NB4 (cell line): ENCODE measurements at regions not wholly inside any gene's neighbourhood (a gene's known extent, or its start where the extent isn't known, plus 50 kb on each side); places are given as distances from the start of the nearest gene placed in this dataset.

Experiments
- DNase-seq: peaks from one replicate; pipeline ENCODE4 v3.0.0; 2010; ENCODE audit warnings: low read depth
- H3K4me3 ChIP-seq: one replicate; pipeline ENCODE4 v1.5.1; 2011; ENCODE audit warnings: mild to moderate bottlenecking, low read depth, low read length, moderate library complexity
- MYC ChIP-seq: IDR thresholded peaks from 2 replicates; pipeline ENCODE4 v1.6.1; 2011; ENCODE audit warnings: low read depth, low read length
- POLR2A ChIP-seq: IDR thresholded peaks from 2 replicates; pipeline ENCODE4 v1.6.1; 2011; ENCODE audit warnings: mild to moderate bottlenecking; ENCODE audit not compliant: insufficient read length; ENCODE audit errors: extremely low read depth
- TF ChIP-seq, protein P1 (sequence below): IDR thresholded peaks from one replicate; pipeline ENCODE4 v1.5.1; 2012; ENCODE audit warnings: low read depth, low read length
- TF ChIP-seq, protein P2 (sequence below): IDR thresholded peaks from 2 replicates; pipeline ENCODE4 v1.6.1; 2011; ENCODE audit warnings: low read depth, low read length

DNA sequence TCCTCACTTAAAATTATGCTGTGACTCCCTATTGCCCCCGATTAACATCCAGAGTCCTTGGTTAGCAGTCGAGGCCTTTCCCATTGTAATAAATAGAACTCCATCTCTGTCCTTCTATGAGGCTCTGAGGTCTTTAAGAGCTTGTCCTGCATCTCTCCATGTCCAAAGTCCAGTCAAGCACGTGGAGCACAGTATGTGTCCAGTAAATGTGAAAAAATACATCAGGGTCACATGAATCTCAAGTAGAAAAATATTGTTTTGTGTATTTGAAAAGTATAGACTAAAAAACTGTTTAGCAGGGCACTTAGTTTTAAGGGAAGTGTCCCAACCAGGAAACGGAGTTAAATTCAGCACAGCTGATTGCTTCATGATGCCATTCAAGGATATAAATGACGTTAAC lies 298.8 kb upstream of the TENM4 start:
- no peak overlapping the region for H3K4me3 ChIP-seq
- TF ChIP-seq MYC (no peak), POLR2A (no peak)
- TF ChIP-seq, protein P1, sequence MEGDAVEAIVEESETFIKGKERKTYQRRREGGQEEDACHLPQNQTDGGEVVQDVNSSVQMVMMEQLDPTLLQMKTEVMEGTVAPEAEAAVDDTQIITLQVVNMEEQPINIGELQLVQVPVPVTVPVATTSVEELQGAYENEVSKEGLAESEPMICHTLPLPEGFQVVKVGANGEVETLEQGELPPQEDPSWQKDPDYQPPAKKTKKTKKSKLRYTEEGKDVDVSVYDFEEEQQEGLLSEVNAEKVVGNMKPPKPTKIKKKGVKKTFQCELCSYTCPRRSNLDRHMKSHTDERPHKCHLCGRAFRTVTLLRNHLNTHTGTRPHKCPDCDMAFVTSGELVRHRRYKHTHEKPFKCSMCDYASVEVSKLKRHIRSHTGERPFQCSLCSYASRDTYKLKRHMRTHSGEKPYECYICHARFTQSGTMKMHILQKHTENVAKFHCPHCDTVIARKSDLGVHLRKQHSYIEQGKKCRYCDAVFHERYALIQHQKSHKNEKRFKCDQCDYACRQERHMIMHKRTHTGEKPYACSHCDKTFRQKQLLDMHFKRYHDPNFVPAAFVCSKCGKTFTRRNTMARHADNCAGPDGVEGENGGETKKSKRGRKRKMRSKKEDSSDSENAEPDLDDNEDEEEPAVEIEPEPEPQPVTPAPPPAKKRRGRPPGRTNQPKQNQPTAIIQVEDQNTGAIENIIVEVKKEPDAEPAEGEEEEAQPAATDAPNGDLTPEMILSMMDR: no peak
- TF ChIP-seq, protein P2, sequence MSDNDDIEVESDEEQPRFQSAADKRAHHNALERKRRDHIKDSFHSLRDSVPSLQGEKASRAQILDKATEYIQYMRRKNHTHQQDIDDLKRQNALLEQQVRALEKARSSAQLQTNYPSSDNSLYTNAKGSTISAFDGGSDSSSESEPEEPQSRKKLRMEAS: no peak
- no peak for DNase-seq

DNA sequence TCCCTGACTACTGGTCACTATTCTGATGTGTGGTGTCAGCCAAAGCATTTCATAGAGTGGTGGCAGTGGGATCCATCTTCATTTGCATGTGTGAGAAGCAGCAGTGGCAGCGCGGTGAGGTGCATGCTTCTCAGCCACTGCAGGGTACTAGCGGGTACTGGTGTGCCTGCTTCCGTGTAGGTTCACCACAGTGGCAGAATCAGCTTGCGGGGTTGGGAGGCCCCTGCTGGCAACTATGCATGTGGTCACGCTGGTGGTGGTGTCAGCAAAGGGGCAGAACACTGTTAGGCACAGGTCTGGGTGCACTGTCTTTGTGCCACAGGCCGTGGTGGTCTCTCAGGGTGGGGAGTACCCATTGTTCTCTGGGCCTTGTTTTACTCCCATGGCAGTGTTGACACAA lies 286.4 kb upstream of the TENM4 start:
- no peak overlapping the region for H3K4me3 ChIP-seq
- DNase-seq: no peak
- TF ChIP-seq POLR2A (no peak), MYC (no peak)

DNA sequence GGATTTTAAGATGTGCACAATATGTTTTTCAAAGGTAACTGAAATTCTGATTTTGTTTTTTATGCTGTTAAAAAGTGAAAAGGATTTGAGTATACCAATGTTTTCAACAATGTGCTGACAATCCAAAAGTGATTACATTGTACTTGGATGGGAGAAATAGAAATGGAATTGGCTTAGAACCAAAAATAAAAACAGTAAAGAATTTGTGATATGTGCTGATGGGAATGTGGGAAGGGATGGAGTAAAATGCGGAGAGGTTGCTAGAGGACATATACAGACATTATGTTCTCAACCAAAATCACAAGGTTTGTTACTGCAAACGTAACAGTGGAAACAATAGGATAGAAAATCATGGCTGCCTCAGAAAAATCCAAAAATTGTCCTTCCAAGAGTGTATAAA lies 279.3 kb upstream of the TENM4 start:
- TF ChIP-seq, protein P2: no peak
- TF ChIP-seq POLR2A (no peak), MYC (no peak)
- TF ChIP-seq, protein P1: no peak
- DNase-seq: no peak
- H3K4me3 ChIP-seq: no peak overlapping the region

DNA sequence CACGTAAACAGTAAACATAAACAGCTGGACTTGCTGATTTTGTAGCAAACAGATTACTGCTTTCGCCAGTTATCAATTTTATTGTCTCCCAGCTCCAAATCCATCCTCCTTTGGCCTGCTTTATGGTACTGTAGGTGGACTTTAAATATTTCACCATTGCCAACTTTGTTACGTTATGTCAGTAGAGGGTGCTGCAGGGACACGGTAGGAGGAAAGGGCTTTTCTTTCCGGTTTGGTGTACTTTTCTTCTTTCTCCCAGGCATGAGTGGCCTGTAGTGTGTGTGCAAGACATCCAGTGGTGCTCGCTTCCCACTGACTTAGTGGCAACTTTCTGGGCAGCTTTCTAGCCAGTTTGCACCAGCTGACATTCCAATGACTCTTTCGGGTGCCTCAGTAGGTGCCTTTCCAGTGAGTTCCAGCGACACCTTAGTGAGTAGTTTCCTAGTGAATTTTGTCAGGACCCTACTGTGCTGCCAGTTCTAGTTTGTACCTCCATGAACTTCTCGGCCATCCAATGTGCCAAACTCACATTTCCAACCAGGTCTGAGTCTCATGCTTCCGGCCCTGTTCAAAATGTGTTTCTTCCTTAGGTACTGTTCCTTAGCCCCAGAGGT lies 267.6 kb upstream of the TENM4 start:
- peak; percentile 62 for DNase-seq
- H3K4me3 ChIP-seq: no peak overlapping the region
- TF ChIP-seq, protein P1: peak; percentile 62
- TF ChIP-seq, protein P2: no peak
- TF ChIP-seq MYC (no peak), POLR2A (no peak)

DNA sequence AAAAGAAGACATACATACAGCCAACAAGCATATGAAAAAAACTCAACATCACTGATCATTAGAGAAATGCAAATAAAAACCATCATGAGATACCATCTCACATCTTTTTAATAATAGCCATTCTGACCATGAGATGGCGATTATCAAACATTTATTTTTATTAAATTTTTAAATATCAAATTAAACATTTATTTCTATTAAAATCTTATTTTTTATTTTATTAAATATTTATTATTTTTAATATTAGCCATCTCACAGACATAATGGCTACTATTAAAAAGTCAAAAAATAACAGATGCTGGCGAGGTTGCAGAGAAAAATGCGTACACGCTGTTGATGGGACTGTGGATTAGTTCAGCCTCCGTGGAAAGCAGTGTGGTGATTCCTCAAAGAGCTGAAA lies 264.8 kb upstream of the TENM4 start:
- no peak for DNase-seq
- no peak overlapping the region for H3K4me3 ChIP-seq
- TF ChIP-seq, protein P1: no peak
- TF ChIP-seq MYC (no peak), POLR2A (no peak)
- TF ChIP-seq, protein P2: no peak

DNA sequence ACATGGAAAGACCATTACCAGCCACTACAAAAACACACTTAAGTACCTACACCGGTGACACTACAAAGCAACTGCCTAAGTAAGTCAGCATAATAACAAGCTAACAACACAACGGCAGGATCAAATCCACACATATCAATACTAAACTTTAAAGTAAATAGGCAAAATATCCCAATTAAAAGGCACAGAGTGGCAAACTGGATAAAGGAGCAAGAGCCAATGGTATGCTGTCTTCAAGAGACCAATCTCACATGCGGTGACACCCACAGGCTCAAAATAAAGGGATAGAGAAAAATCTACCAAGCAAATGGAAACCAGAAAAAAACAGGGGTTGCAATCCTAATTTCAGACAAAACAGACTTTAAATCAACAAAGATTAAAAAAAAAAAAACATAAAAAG lies 261.5 kb upstream of the TENM4 start:
- H3K4me3 ChIP-seq: no peak overlapping the region
- no peak for TF ChIP-seq MYC
- TF ChIP-seq, protein P2: no peak
- DNase-seq: no peak

DNA sequence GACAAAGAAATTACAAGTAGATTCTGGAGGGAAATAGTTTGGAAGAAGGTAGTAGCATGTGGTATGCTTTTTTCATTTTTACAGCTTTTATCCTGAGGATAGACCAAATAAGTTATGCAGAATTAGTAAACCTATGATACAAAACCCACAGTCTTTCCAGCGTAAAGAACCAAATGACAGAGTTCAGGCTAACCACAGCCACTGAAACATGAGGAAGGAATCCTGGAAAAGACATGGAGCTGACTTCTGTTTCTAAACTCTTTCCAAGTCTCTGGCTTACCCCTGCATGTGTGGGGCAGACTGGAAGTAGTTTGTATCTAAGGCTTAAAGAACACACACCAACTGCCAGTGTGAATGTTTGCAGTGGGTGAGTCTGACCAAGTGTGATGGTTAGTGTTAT lies 258.4 kb upstream of the TENM4 start:
- no peak overlapping the region for H3K4me3 ChIP-seq
- no peak for DNase-seq
- TF ChIP-seq, protein P1: no peak
- TF ChIP-seq MYC (no peak), POLR2A (no peak)
- TF ChIP-seq, protein P2: no peak
